ENCODE measurements at regions not wholly inside any gene's neighbourhood (a gene's known extent, or its start where the extent isn't known, plus 50 kb on each side); places are given as distances from the start of the nearest gene placed in this dataset.

DNA sequence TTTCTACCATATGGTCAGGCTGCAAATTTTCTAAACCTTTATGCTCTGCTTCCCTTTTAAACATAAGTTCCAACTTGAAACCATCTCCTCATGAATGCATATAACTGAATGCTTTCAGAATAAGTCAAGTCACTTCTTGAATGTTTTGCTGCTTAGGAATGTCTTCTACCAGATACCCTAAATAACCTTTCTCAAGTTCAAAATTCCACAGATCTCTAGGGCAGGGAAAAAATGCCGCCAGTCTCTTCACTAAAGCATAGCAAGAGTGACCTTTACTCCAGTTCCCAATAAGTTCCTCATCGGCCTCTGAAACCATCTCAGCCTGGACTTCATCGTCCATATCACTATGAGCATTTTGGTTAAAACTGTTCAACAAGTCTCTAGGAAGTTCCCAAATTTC, 1011.2 kb upstream of the CITED2 start:
- Histone ChIP-seq H3K27ac (ENCODE audit: low read length) (no peak overlapping the region), H3K36me3 (ENCODE audit: insufficient read depth, low read length) (no peaks in the 10 kb centered on the region), H2AFZ (ENCODE audit: low read depth, low read length) (no peak overlapping the region), H3K27me3 (ENCODE audit: insufficient read depth, low read depth, low read length) (no peaks in the 10 kb centered on the region), H3K9ac (ENCODE audit: low read length) (no peak overlapping the region), H3K79me2 (replicated peaks; ENCODE audit: insufficient read depth, low read length) (no peaks in the 10 kb centered on the region), H3K9me2 (ENCODE audit: insufficient read depth, low read length) (no peaks in the 10 kb centered on the region), H4K20me1 (ENCODE audit: insufficient read depth) (no peaks in the 10 kb centered on the region), H3F3A (ENCODE audit: insufficient read depth, low read length, poor library complexity, severe bottlenecking) (no peaks in the 10 kb centered on the region), H3K4me2 (ENCODE audit: low read length) (no peak overlapping the region), H3K4me3 (ENCODE audit: low read length) (no peak overlapping the region), H3K9me3 (ENCODE audit: low read length) (peaks cover 5% of the 10 kb centered on the region)
- no peak for TF ChIP-seq EZH2 (IDR thresholded peaks at IDR 0.05; ENCODE audit: borderline replicate concordance, insufficient read depth, low read length, poor library complexity, severe bottlenecking)
- TF ChIP-seq, protein P1, sequence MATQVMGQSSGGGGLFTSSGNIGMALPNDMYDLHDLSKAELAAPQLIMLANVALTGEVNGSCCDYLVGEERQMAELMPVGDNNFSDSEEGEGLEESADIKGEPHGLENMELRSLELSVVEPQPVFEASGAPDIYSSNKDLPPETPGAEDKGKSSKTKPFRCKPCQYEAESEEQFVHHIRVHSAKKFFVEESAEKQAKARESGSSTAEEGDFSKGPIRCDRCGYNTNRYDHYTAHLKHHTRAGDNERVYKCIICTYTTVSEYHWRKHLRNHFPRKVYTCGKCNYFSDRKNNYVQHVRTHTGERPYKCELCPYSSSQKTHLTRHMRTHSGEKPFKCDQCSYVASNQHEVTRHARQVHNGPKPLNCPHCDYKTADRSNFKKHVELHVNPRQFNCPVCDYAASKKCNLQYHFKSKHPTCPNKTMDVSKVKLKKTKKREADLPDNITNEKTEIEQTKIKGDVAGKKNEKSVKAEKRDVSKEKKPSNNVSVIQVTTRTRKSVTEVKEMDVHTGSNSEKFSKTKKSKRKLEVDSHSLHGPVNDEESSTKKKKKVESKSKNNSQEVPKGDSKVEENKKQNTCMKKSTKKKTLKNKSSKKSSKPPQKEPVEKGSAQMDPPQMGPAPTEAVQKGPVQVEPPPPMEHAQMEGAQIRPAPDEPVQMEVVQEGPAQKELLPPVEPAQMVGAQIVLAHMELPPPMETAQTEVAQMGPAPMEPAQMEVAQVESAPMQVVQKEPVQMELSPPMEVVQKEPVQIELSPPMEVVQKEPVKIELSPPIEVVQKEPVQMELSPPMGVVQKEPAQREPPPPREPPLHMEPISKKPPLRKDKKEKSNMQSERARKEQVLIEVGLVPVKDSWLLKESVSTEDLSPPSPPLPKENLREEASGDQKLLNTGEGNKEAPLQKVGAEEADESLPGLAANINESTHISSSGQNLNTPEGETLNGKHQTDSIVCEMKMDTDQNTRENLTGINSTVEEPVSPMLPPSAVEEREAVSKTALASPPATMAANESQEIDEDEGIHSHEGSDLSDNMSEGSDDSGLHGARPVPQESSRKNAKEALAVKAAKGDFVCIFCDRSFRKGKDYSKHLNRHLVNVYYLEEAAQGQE (IDR thresholded peaks at IDR 0.05; ENCODE audit: borderline replicate concordance): no peak

DNA sequence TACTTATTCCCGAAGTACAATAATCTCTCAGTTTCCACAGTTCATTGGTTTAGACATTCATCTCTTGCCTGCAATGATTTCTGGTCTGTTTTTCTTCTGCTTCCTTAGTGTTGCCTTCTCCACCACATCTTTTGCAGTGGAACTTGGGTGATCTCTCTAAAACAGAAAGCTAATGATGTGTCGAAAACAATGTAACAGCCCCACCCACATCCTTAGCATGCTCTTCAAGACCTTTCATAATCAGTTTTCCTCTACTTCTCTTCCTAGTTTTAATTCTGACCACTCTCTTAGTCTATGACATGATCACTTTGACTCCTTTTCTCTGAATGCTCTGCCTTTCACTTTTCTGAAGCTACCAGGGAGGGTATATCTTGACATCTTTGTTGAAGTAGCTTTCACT, 1007.9 kb upstream of the CITED2 start:
- Histone ChIP-seq H3K4me3 (ENCODE audit: low read length) (no peak overlapping the region), H3K36me3 (ENCODE audit: insufficient read depth, low read length) (no peaks in the 10 kb centered on the region), H3K27me3 (ENCODE audit: insufficient read depth, low read depth, low read length) (no peaks in the 10 kb centered on the region), H3K9me3 (ENCODE audit: low read length) (peaks cover 5% of the 10 kb centered on the region), H3K27ac (ENCODE audit: low read length) (no peak overlapping the region), H3K4me2 (ENCODE audit: low read length) (no peak overlapping the region), H3K9me2 (ENCODE audit: insufficient read depth, low read length) (no peaks in the 10 kb centered on the region), H3K9ac (ENCODE audit: low read length) (no peak overlapping the region), H2AFZ (ENCODE audit: low read depth, low read length) (no peak overlapping the region), H4K20me1 (ENCODE audit: insufficient read depth) (no peaks in the 10 kb centered on the region), H3K79me2 (replicated peaks; ENCODE audit: insufficient read depth, low read length) (no peaks in the 10 kb centered on the region), H3F3A (ENCODE audit: insufficient read depth, low read length, poor library complexity, severe bottlenecking) (no peaks in the 10 kb centered on the region)
- TF ChIP-seq EP300 (conservative IDR thresholded peaks at IDR 0.05; ENCODE audit: poor library complexity, severe bottlenecking): no peak
- no peak for TF ChIP-seq EZH2 (IDR thresholded peaks at IDR 0.05; ENCODE audit: borderline replicate concordance, insufficient read depth, low read length, poor library complexity, severe bottlenecking)
- TF ChIP-seq, protein P1 (IDR thresholded peaks at IDR 0.05; ENCODE audit: borderline replicate concordance): no peak
- TF ChIP-seq TAF1 (IDR thresholded peaks at IDR 0.05; ENCODE audit: low read depth): no peak
- no peak for TF ChIP-seq RAD21 (conservative IDR thresholded peaks at IDR 0.05)

Data from neural cell (in vitro differentiated cells).